Progenitor cell of endocrine pancreas (in vitro differentiated cells): ENCODE measurements at regions not wholly inside any gene's neighbourhood (a gene's known extent, or its start where the extent isn't known, plus 50 kb on each side); places are given as distances from the start of the nearest gene placed in this dataset.

ENCODE experiments used
- DNase-seq: peaks from one replicate; pipeline ENCODE4 v3.0.0; 2021; ENCODE audit warnings: low spot score; ENCODE audit not compliant: unreplicated experiment
- H3K27ac Mint-ChIP-seq: 2 replicates; pipeline ENCODE4 v1.8.0; 2021; ENCODE audit warnings: mild to moderate bottlenecking, moderate library complexity, mixed read lengths
- H3K27me3 Mint-ChIP-seq: 2 replicates; pipeline ENCODE4 v1.8.0; 2021; ENCODE audit warnings: mixed read lengths
- H3K36me3 Mint-ChIP-seq: 2 replicates; pipeline ENCODE4 v1.8.0; 2022; ENCODE audit warnings: mixed read lengths; ENCODE audit not compliant: insufficient read depth
- H3K4me1 Mint-ChIP-seq: 2 replicates; pipeline ENCODE4 v1.8.0; 2021; ENCODE audit warnings: low read depth, mixed read lengths
- H3K4me3 Mint-ChIP-seq: 2 replicates; pipeline ENCODE4 v1.8.0; 2021; ENCODE audit warnings: low read depth, mild to moderate bottlenecking, moderate library complexity, mixed read lengths
- H3K9me3 Mint-ChIP-seq: 2 replicates; pipeline ENCODE4 v1.8.0; 2021; ENCODE audit warnings: low read depth, mixed read lengths
- TF ChIP-seq, protein P1 (sequence below): fragments of 200-600 bp; sonication (generic); IDR thresholded peaks from one replicate; pipeline ENCODE4 v1.5.0; 2021; ENCODE audit warnings: antibody characterized with exemption, mild to moderate bottlenecking; ENCODE audit not compliant: unreplicated experiment

DNA sequence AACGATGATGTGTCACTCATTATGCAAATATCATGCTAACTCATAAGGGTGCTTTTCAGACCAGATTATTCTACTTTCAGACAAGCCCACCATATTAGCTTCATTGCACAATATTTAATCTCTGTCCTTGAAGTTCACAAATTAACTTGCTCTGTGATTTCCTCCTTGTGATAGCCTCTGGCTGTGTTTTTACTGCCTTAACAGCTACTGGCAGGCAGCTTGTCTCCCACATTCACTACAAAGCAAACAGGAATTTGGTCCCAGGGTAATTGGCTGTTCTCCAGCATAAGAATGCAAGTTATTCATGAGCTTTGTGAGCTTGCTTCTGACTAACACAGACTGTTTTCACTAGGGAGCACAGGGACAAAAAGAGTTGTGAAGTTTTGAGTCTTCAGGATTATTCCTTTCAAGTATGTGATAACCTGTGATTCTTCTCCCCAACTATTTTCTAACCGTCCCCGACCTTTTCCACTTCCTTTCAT is 87.9 kb upstream of the HMCN1 start:
- DNase-seq = no peak
- Mint-ChIP-seq H3K27me3 (no peaks in the 10 kb centered on the region), H3K4me1 (peaks cover 34% of the 10 kb centered on the region), H3K4me3 (peak overlapping the region; percentile 19), H3K27ac (peak overlapping the region; percentile 85), H3K36me3 (peaks cover 8% of the 10 kb centered on the region), H3K9me3 (peaks cover 22% of the 10 kb centered on the region)
- TF ChIP-seq, protein P1, sequence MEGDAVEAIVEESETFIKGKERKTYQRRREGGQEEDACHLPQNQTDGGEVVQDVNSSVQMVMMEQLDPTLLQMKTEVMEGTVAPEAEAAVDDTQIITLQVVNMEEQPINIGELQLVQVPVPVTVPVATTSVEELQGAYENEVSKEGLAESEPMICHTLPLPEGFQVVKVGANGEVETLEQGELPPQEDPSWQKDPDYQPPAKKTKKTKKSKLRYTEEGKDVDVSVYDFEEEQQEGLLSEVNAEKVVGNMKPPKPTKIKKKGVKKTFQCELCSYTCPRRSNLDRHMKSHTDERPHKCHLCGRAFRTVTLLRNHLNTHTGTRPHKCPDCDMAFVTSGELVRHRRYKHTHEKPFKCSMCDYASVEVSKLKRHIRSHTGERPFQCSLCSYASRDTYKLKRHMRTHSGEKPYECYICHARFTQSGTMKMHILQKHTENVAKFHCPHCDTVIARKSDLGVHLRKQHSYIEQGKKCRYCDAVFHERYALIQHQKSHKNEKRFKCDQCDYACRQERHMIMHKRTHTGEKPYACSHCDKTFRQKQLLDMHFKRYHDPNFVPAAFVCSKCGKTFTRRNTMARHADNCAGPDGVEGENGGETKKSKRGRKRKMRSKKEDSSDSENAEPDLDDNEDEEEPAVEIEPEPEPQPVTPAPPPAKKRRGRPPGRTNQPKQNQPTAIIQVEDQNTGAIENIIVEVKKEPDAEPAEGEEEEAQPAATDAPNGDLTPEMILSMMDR = no peak

DNA sequence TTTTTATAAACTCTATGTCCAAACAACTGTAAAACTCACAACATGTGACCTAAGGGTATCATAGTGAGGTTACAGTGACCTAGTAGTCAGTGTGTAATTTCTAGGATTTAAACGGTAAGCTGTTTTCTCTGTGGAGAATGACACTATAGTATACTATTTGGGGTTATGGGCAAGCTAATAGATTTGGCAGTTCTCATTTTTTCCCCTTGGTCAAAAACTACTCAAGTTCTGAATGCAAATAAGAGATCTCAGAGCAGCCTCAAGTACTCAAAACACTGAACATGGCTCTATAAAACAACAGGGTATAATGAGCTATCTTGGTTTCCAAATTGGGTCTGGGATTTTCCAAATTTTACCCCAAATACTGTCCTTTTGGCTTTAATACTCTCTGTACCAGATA is 88.5 kb upstream of the HMCN1 start:
- H3K4me1 Mint-ChIP-seq = peaks cover 34% of the 10 kb centered on the region
- no peaks in the 10 kb centered on the region for H3K27me3 Mint-ChIP-seq
- H3K36me3 Mint-ChIP-seq = peaks cover 8% of the 10 kb centered on the region
- DNase-seq = no peak
- H3K27ac Mint-ChIP-seq = no peak overlapping the region
- peaks cover 22% of the 10 kb centered on the region for H3K9me3 Mint-ChIP-seq
- no peak overlapping the region for H3K4me3 Mint-ChIP-seq
- TF ChIP-seq, protein P1 = no peak

DNA sequence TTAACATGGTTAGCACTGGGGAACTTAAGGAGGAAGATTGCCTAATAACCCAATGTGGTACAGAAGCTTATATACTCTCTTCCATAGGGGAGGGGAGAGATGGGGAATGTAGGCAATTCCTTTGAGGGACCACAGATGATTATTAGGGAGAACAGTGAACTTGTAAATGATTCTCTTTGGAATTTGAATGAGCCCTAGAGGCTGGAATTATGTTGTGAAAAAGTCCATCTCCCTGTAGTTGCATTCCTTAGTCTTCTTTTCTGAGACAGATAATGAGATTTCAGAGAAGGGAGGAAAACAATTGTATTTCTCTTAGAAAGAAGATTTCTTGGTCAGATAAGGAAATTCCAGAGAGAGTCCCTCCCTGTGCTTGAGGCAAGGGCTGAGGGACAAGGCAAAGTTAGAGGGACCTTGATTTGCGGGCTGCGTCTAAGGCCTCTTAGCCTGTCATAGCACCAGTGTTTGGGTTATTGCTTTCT is 89.0 kb upstream of the HMCN1 start:
- H3K9me3 Mint-ChIP-seq = peaks cover 26% of the 10 kb centered on the region
- no peak overlapping the region for H3K4me3 Mint-ChIP-seq
- peaks cover 31% of the 10 kb centered on the region for H3K4me1 Mint-ChIP-seq
- H3K36me3 Mint-ChIP-seq = peaks cover 9% of the 10 kb centered on the region
- no peaks in the 10 kb centered on the region for H3K27me3 Mint-ChIP-seq
- no peak overlapping the region for H3K27ac Mint-ChIP-seq
- DNase-seq = no peak
- TF ChIP-seq, protein P1 = no peak

DNA sequence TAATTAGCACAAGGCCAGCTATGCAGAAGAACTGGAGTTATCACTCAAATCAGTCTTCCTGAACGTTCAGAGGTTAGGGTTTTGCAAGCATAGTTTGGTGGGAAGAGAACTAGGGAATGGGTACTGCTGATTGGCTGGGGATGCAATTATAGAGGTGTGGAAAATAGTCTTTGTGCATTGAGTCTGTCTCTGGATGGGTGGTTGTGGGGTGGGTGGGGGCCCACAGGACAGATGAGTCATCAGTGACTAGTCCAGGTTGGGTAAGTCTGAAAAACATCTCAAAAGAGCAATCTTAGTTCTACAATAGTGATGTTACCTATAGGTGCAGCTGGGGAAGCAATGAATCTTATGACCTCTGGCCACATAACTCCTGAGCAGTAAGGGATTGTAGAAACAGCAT is 89.7 kb upstream of the HMCN1 start:
- H3K4me1 Mint-ChIP-seq = peaks cover 29% of the 10 kb centered on the region
- no peak overlapping the region for H3K27ac Mint-ChIP-seq
- H3K27me3 Mint-ChIP-seq = no peaks in the 10 kb centered on the region
- TF ChIP-seq, protein P1 = no peak
- H3K4me3 Mint-ChIP-seq = no peak overlapping the region
- DNase-seq = no peak
- H3K9me3 Mint-ChIP-seq = peaks cover 21% of the 10 kb centered on the region
- H3K36me3 Mint-ChIP-seq = peaks cover 6% of the 10 kb centered on the region

DNA sequence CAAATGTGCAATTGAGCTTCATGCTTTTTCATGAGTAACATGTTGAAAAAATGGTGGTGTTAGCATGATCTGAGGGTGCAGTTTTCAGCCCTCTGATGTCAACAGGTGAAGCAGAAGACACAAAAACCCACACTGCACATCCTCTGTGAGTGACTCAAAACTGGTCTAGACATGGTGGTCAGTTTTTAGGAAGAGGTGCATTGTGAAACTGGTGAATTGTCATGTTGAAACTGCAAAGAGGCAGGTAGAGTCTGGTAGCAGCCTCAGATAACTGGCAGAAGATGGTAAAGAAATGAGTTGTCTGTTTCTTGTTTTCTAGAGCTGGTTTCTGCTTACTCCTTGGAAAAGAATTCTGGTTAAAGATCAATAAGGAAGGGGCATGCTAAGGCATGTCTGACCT is 97.3 kb upstream of the HMCN1 start:
- DNase-seq = no peak
- no peaks in the 10 kb centered on the region for H3K27me3 Mint-ChIP-seq
- peaks cover 16% of the 10 kb centered on the region for H3K36me3 Mint-ChIP-seq
- TF ChIP-seq, protein P1 = no peak
- peaks cover 33% of the 10 kb centered on the region for H3K9me3 Mint-ChIP-seq
- no peak overlapping the region for H3K4me3 Mint-ChIP-seq
- no peak overlapping the region for H3K27ac Mint-ChIP-seq
- H3K4me1 Mint-ChIP-seq = peaks cover 18% of the 10 kb centered on the region
